ACHN (cell line): ENCODE measurements at regions not wholly inside any gene's neighbourhood (a gene's known extent, or its start where the extent isn't known, plus 50 kb on each side); places are given as distances from the start of the nearest gene placed in this dataset.
A peak's percentile ranks its signal among the peaks of the same experiment; 100 is the strongest.
"Not testable (repeated sequence)": the region's sequence is repeated elsewhere in the genome, so short reads cannot be mapped to it uniquely, and the experiment has no call there.

Experiments
- DNase-seq: peaks from one replicate; pipeline ENCODE4 v3.0.0-alpha.2; 2015
- in situ Hi-C: cut with HindIII; loops from 2 replicates; pipeline ENCODE4 v1.10.0; 2017; ENCODE audit warnings: low sequenced_read_pairs, low pct_ligation_motif_present, low pct_unique_long_range_greater_than_20kb

GRCh38 chr2:82256983-82257632 lies 1952.6 kb upstream of the LRRTM1 start:
- in situ Hi-C loops, result no loop called here
- no peak for DNase-seq

GRCh38 chr2:82256288-82256687 lies 1951.7 kb upstream of the LRRTM1 start:
- in situ Hi-C loops, result no loop called here
- DNase-seq, result no peak

GRCh38 chr2:82254728-82255127 lies 1950.2 kb upstream of the LRRTM1 start:
- in situ Hi-C loops, result no loop called here
- DNase-seq, result no peak

- in situ Hi-C loops, result no loop called here
Measured at GRCh38 chr2:82246220-82246775, 1941.7 kb upstream of the LRRTM1 start.

GRCh38 chr2:82239176-82239575 lies 1934.6 kb upstream of the LRRTM1 start:
- in situ Hi-C loops, result no loop called here
- no peak for DNase-seq

More at GRCh38 chr2:82246220-82246775, 1941.7 kb upstream of the LRRTM1 start:
- no peak for DNase-seq

GRCh38 chr2:82237994-82238662 lies 1933.6 kb upstream of the LRRTM1 start:
- no peak for DNase-seq
- in situ Hi-C loops, result no loop called here

GRCh38 chr2:82234283-82234874 lies 1929.8 kb upstream of the LRRTM1 start:
- in situ Hi-C loops, result no loop called here
- DNase-seq, result peak; percentile 2

- in situ Hi-C loops, result no loop called here
Measured at GRCh38 chr2:82233806-82234205, 1929.3 kb upstream of the LRRTM1 start.

GRCh38 chr2:82230406-82230805 lies 1925.9 kb upstream of the LRRTM1 start:
- in situ Hi-C loops, result no loop called here
- DNase-seq, result no peak

More at GRCh38 chr2:82233806-82234205, 1929.3 kb upstream of the LRRTM1 start:
- no peak for DNase-seq

GRCh38 chr2:82226441-82226840 lies 1921.9 kb upstream of the LRRTM1 start:
- DNase-seq, result no peak
- in situ Hi-C loops, result no loop called here

- no peak for DNase-seq
- in situ Hi-C loops, result no loop called here
Measured at GRCh38 chr2:82224301-82224940, 1919.9 kb upstream of the LRRTM1 start.

GRCh38 chr2:82215212-82215611 lies 1910.7 kb upstream of the LRRTM1 start:
- DNase-seq, result no peak
- in situ Hi-C loops, result no loop called here

GRCh38 chr2:82199493-82199852 lies 1894.9 kb upstream of the LRRTM1 start:
- DNase-seq, result no peak
- in situ Hi-C loops, result no loop called here

- in situ Hi-C loops, result no loop called here
- no peak for DNase-seq
Measured at GRCh38 chr2:82198809-82199492, 1894.4 kb upstream of the LRRTM1 start.

GRCh38 chr2:82182270-82182669 lies 1877.7 kb upstream of the LRRTM1 start:
- no peak for DNase-seq
- in situ Hi-C loops, result no loop called here

GRCh38 chr2:82175210-82175609 lies 1870.7 kb upstream of the LRRTM1 start:
- in situ Hi-C loops, result not testable (repeated sequence)

GRCh38 chr2:82172483-82172882 lies 1867.9 kb upstream of the LRRTM1 start:
- in situ Hi-C loops, result no loop called here

More at GRCh38 chr2:82175210-82175609, 1870.7 kb upstream of the LRRTM1 start:
- DNase-seq, result not testable (repeated sequence)

GRCh38 chr2:82169379-82169778 lies 1864.8 kb upstream of the LRRTM1 start:
- no peak for DNase-seq
- in situ Hi-C loops, result no loop called here

More at GRCh38 chr2:82172483-82172882, 1867.9 kb upstream of the LRRTM1 start:
- DNase-seq, result no peak

GRCh38 chr2:82165377-82165776 lies 1860.8 kb upstream of the LRRTM1 start:
- in situ Hi-C loops, result no loop called here
- DNase-seq, result no peak
